ENCODE measurements at regions not wholly inside any gene's neighbourhood (a gene's known extent, or its start where the extent isn't known, plus 50 kb on each side); places are given as distances from the start of the nearest gene placed in this dataset.
A peak's percentile ranks its signal among the peaks of the same experiment; 100 is the strongest.

- intact Hi-C loops (cut with DNase I, micrococcal nuclease) = no loop called here
- TF ChIP-seq, protein P1, sequence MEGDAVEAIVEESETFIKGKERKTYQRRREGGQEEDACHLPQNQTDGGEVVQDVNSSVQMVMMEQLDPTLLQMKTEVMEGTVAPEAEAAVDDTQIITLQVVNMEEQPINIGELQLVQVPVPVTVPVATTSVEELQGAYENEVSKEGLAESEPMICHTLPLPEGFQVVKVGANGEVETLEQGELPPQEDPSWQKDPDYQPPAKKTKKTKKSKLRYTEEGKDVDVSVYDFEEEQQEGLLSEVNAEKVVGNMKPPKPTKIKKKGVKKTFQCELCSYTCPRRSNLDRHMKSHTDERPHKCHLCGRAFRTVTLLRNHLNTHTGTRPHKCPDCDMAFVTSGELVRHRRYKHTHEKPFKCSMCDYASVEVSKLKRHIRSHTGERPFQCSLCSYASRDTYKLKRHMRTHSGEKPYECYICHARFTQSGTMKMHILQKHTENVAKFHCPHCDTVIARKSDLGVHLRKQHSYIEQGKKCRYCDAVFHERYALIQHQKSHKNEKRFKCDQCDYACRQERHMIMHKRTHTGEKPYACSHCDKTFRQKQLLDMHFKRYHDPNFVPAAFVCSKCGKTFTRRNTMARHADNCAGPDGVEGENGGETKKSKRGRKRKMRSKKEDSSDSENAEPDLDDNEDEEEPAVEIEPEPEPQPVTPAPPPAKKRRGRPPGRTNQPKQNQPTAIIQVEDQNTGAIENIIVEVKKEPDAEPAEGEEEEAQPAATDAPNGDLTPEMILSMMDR (IDR thresholded peaks at IDR 0.05) = no peak
- DNase-seq (no peak), ATAC-seq (no peak)
- H3K4me1 ChIP-seq (ENCODE audit: low read depth) = peaks cover 32% of the 10 kb centered on the region
- H3K36me3 ChIP-seq (ENCODE audit: low read depth) = no peaks in the 10 kb centered on the region
- no peaks in the 10 kb centered on the region for H3K9me3 ChIP-seq
- no peak overlapping the region for H3K4me3 ChIP-seq
These were observed 134.5 kb downstream of the PALM2AKAP2 start for GRCh38 chr9:109914280-109915027.

GRCh38 chr9:109916316-109916715, 136.3 kb downstream of the PALM2AKAP2 start:
- Histone ChIP-seq H3K9me3 (no peaks in the 10 kb centered on the region), H3K36me3 (ENCODE audit: low read depth) (no peaks in the 10 kb centered on the region), H3K4me1 (ENCODE audit: low read depth) (peaks cover 23% of the 10 kb centered on the region), H3K4me3 (no peak overlapping the region)
- TF ChIP-seq, protein P1 (IDR thresholded peaks at IDR 0.05) = no peak
- ATAC-seq (no peak), DNase-seq (no peak)
- intact Hi-C loops (cut with DNase I, micrococcal nuclease) = no loop called here

GRCh38 chr9:109918339-109919163, 138.6 kb downstream of the PALM2AKAP2 start:
- intact Hi-C loops (cut with DNase I, micrococcal nuclease) = no loop called here
- peak; percentile 58 to 69 (median 62) for DNase-seq
- peak; percentile 92 for ATAC-seq
- Histone ChIP-seq H3K4me1 (ENCODE audit: low read depth) (peaks cover 22% of the 10 kb centered on the region), H3K36me3 (ENCODE audit: low read depth) (no peaks in the 10 kb centered on the region), H3K9me3 (no peaks in the 10 kb centered on the region), H3K4me3 (no peak overlapping the region)
- TF ChIP-seq, protein P1 (IDR thresholded peaks at IDR 0.05) = no peak

GRCh38 chr9:109919736-109920408, 139.9 kb downstream of the PALM2AKAP2 start:
- TF ChIP-seq, protein P1 (IDR thresholded peaks at IDR 0.05) = no peak
- DNase-seq = peak in 1 of 3 donors; percentile 26
- intact Hi-C loops (cut with DNase I, micrococcal nuclease) = no loop called here

GRCh38 chr9:109922617-109923470, 142.8 kb downstream of the PALM2AKAP2 start:
- DNase-seq = no peak
- H3K9me3 ChIP-seq = no peaks in the 10 kb centered on the region
- H3K36me3 ChIP-seq (ENCODE audit: low read depth) = no peaks in the 10 kb centered on the region
- peaks cover 25% of the 10 kb centered on the region for H3K4me1 ChIP-seq (ENCODE audit: low read depth)
- peak; percentile 25 for ATAC-seq
- intact Hi-C loops (cut with DNase I, micrococcal nuclease) = no loop called here
- H3K4me3 ChIP-seq = no peak overlapping the region
- TF ChIP-seq, protein P1 (IDR thresholded peaks at IDR 0.05) = no peak

More at GRCh38 chr9:109919736-109920408, 139.9 kb downstream of the PALM2AKAP2 start:
- no peak overlapping the region for H3K4me3 ChIP-seq
- no peaks in the 10 kb centered on the region for H3K9me3 ChIP-seq
- ATAC-seq = no peak
- H3K36me3 ChIP-seq (ENCODE audit: low read depth) = no peaks in the 10 kb centered on the region
- peaks cover 26% of the 10 kb centered on the region for H3K4me1 ChIP-seq (ENCODE audit: low read depth)

All from mucosa of descending colon (tissue), 3 donors.